GM18873 (cell line): ENCODE measurements at regions not wholly inside any gene's neighbourhood (a gene's known extent, or its start where the extent isn't known, plus 50 kb on each side); places are given as distances from the start of the nearest gene placed in this dataset.

Experiments
- ATAC-seq: cut with Tn5 transposase; IDR thresholded peaks from one replicate; pipeline ENCODE4 v1.9.1; 2021; ENCODE audit warnings: mild to moderate bottlenecking, moderate library complexity, moderate number of reproducible peaks; ENCODE audit not compliant: unreplicated experiment, low FRiP score

GRCh38 chr15:94021621-94022320 lies 209.6 kb upstream of the MCTP2 start:
- ATAC-seq: no peak

GRCh38 chr15:94019062-94019461 lies 212.3 kb upstream of the MCTP2 start:
- no peak for ATAC-seq

- ATAC-seq: no peak
These were observed 216.0 kb upstream of the MCTP2 start for GRCh38 chr15:94015324-94015723.

GRCh38 chr15:94008104-94009074 lies 223.0 kb upstream of the MCTP2 start:
- no peak for ATAC-seq

GRCh38 chr15:94004697-94005096 lies 226.7 kb upstream of the MCTP2 start:
- ATAC-seq: no peak

- no peak for ATAC-seq
These were observed 229.3 kb upstream of the MCTP2 start for GRCh38 chr15:94002041-94002440.

- ATAC-seq: no peak
These were observed 230.0 kb upstream of the MCTP2 start for GRCh38 chr15:94001255-94001801.

- ATAC-seq: no peak
These were observed 230.8 kb upstream of the MCTP2 start for GRCh38 chr15:94000606-94001005.

- no peak for ATAC-seq
These were observed 234.2 kb upstream of the MCTP2 start for GRCh38 chr15:93997071-93997658.

GRCh38 chr15:93989440-93989998 lies 241.8 kb upstream of the MCTP2 start:
- ATAC-seq: no peak

- peak; percentile 46 for ATAC-seq
These were observed 244.3 kb upstream of the MCTP2 start for GRCh38 chr15:93987068-93987467.

GRCh38 chr15:93986400-93986984 lies 244.9 kb upstream of the MCTP2 start:
- no peak for ATAC-seq

- ATAC-seq: no peak
These were observed 245.4 kb upstream of the MCTP2 start for GRCh38 chr15:93985925-93986324.

GRCh38 chr15:93985176-93985575 lies 246.2 kb upstream of the MCTP2 start:
- no peak for ATAC-seq

- ATAC-seq: no peak
These were observed 247.8 kb upstream of the MCTP2 start for GRCh38 chr15:93983526-93983925.

GRCh38 chr15:93982226-93982727 lies 249.1 kb upstream of the MCTP2 start:
- ATAC-seq: no peak

- ATAC-seq: no peak
These were observed 249.7 kb upstream of the MCTP2 start for GRCh38 chr15:93981706-93982105.

GRCh38 chr15:93980261-93980911 lies 251.0 kb upstream of the MCTP2 start:
- ATAC-seq: no peak

- no peak for ATAC-seq
These were observed 256.4 kb upstream of the MCTP2 start for GRCh38 chr15:93974804-93975481.
